Endothelial cell of umbilical vein (primary cell): ENCODE measurements at regions not wholly inside any gene's neighbourhood (a gene's known extent, or its start where the extent isn't known, plus 50 kb on each side); places are given as distances from the start of the nearest gene placed in this dataset.

ENCODE experiments used
- BruUV-seq: library from RNA; stranded (reverse); fragments of 400-500 nt; replicated peaks from 2 replicates; lab custom pipeline; 2021; lab: Mats Ljungman, UMichigan
- CTCF ChIA-PET: fragments of 300-600, 350-600 bp; sonication (Branson Sonifier 250); formaldehyde crosslinking; loops from one replicate; lab custom pipeline; 2021; ENCODE audit warnings: antibody characterized with exemption, inconsistent platforms; lab: Charles Lee
- POLR2A ChIA-PET: fragments of 300-600, 350-600 bp; sonication (Branson Sonifier 250); formaldehyde crosslinking; loops from one replicate; lab custom pipeline; 2021; ENCODE audit warnings: antibody characterized with exemption, inconsistent platforms; lab: Charles Lee
- DNase-seq: peaks from one replicate; pipeline ENCODE4 v3.0.0-alpha.2; 2011; ENCODE audit warnings: low read depth, low spot score
- FAIRE-seq: peaks from 2 replicates; lab custom pipeline; 2011; peaks lifted over from hg19 to GRCh38; lab: Jason Lieb, UNC
- H2AFZ ChIP-seq: 2 replicates; pipeline ENCODE4 v1.6.0; 2012; ENCODE audit warnings: low read depth, low read length, control low read depth, inconsistent platforms
- H3K27ac ChIP-seq: 2 replicates; pipeline ENCODE4 v1.5.1; 2011; ENCODE audit warnings: low read depth, mild to moderate bottlenecking, control low read depth, low read length, moderate library complexity; ENCODE audit not compliant: insufficient read depth
- H3K27me3 ChIP-seq, 2 experiments: 2 replicates each; pipeline versions ENCODE4 v1.6.0 to v1.6.1; 2011; ENCODE audit warnings: low read length in 2 of 2, mixed read lengths in 1 of 2; ENCODE audit not compliant: control insufficient read depth in 2 of 2, insufficient read depth in 2 of 2
- H3K36me3 ChIP-seq, 2 experiments: 2 replicates in 1 of 2; 3 replicates in 1 of 2; pipeline ENCODE4 v1.5.1; 2011; ENCODE audit warnings: low read length in 2 of 2, mild to moderate bottlenecking in 1 of 2, moderate library complexity in 1 of 2; ENCODE audit not compliant: control insufficient read depth in 2 of 2, insufficient read depth in 2 of 2; ENCODE audit errors: extremely low read depth in 1 of 2
- H3K4me1 ChIP-seq: 3 replicates; pipeline ENCODE4 v1.5.1; 2011; ENCODE audit warnings: mild to moderate bottlenecking, low read length; ENCODE audit not compliant: control insufficient read depth, insufficient read depth; ENCODE audit errors: extremely low read depth
- H3K4me2 ChIP-seq: 2 replicates; pipeline ENCODE4 v1.6.1; 2011; ENCODE audit warnings: low read length, control low read depth, mixed read lengths; ENCODE audit not compliant: insufficient read depth
- H3K4me3 ChIP-seq, 3 experiments: fragments of 200-600 bp in 1 of 3; sonication (generic), shearing (Covaris generic) in 1 of 3; replicated peaks in 1 of 3; 2 replicates each; pipeline ENCODE4 v1.5.1; 2011 to 2016; ENCODE audit warnings: control low read depth in 3 of 3, low read length in 3 of 3, mild to moderate bottlenecking in 2 of 3, inconsistent platforms in 1 of 3, low read depth in 1 of 3, moderate library complexity in 1 of 3; ENCODE audit not compliant: insufficient read depth in 1 of 3
- H3K79me2 ChIP-seq: 2 replicates; pipeline ENCODE4 v1.6.0; 2012; ENCODE audit warnings: low read length, inconsistent platforms; ENCODE audit not compliant: control insufficient read depth, insufficient read depth
- H3K9ac ChIP-seq: replicated peaks from 2 replicates; pipeline ENCODE3; 2011; ENCODE audit warnings: low read length, control low read depth; ENCODE audit not compliant: insufficient read depth; ENCODE audit errors: extremely low read depth
- H3K9me1 ChIP-seq: replicated peaks from 3 replicates; pipeline ENCODE4 v1.6.0; 2011; ENCODE audit warnings: mild to moderate bottlenecking, low read length; ENCODE audit not compliant: control insufficient read depth, insufficient read depth; ENCODE audit errors: extremely low read depth
- H3K9me3 ChIP-seq: replicated peaks from 2 replicates; pipeline ENCODE4 v1.5.1; 2012; ENCODE audit warnings: low read length, inconsistent platforms; ENCODE audit not compliant: control insufficient read depth, insufficient read depth
- H4K20me1 ChIP-seq: replicated peaks from 2 replicates; pipeline ENCODE3; 2011; ENCODE audit warnings: mild to moderate bottlenecking, low read length; ENCODE audit not compliant: control insufficient read depth, insufficient read depth; ENCODE audit errors: extremely low read depth
- CTCF ChIP-seq, 2 donors: IDR thresholded peaks; 1 replicate in 1 of 2; 2 replicates in 1 of 2; pipeline ENCODE4 v1.5.1; 2011; ENCODE audit warnings: low read length in 2 of 2, mild to moderate bottlenecking in 2 of 2, moderate library complexity in 2 of 2, control low read depth in 1 of 2, inconsistent platforms in 1 of 2, low read depth in 1 of 2; ENCODE audit not compliant: insufficient read depth in 1 of 2; ENCODE audit errors: extremely low read depth in 1 of 2
- EZH2 ChIP-seq: IDR thresholded peaks from 2 replicates; pipeline ENCODE4 v1.6.1; 2012; ENCODE audit warnings: borderline replicate concordance, low read depth, mild to moderate bottlenecking, moderate library complexity, low read length, inconsistent platforms; ENCODE audit not compliant: severe bottlenecking
- FOS ChIP-seq: IDR thresholded peaks from 2 replicates; pipeline ENCODE4 v1.6.1; 2011; ENCODE audit warnings: mild to moderate bottlenecking, low read length, moderate library complexity, borderline replicate concordance; ENCODE audit not compliant: insufficient read depth
- GATA2 ChIP-seq: IDR thresholded peaks from 2 replicates; pipeline ENCODE4 v1.7.0; 2011; ENCODE audit warnings: low read depth, mild to moderate bottlenecking, moderate library complexity, mixed read lengths, low read length; ENCODE audit not compliant: insufficient read length, insufficient read depth
- JUN ChIP-seq: IDR thresholded peaks from 2 replicates; pipeline ENCODE4 v1.6.1; 2011; ENCODE audit warnings: borderline replicate concordance, low read depth; ENCODE audit not compliant: insufficient read length, insufficient read depth
- MAX ChIP-seq: IDR thresholded peaks from 2 replicates; pipeline ENCODE4 v1.6.1; 2011; ENCODE audit not compliant: insufficient read depth, insufficient read length
- MYC ChIP-seq: IDR thresholded peaks from one replicate; pipeline ENCODE4 v1.6.1; 2011; ENCODE audit warnings: mild to moderate bottlenecking, low read depth, low read length
- POLR2A ChIP-seq: IDR thresholded peaks from 2 replicates; pipeline ENCODE4 v1.6.1; 2012; ENCODE audit warnings: low read depth, mild to moderate bottlenecking, control low read depth, low read length
- POLR2AphosphoS5 ChIP-seq: IDR thresholded peaks from 2 replicates; pipeline ENCODE4 v1.6.1; 2012; ENCODE audit warnings: low read depth, mild to moderate bottlenecking, control low read depth, low read length, moderate library complexity; ENCODE audit not compliant: insufficient read depth
- dilution Hi-C: fragments of 300-500 bp; cut with MboI; formaldehyde crosslinking; loops from one replicate; pipeline ENCODE4 v1.15.0; 2019; ENCODE audit warnings: low sequenced_read_pairs; ENCODE audit not compliant: extremely low pct_ligation_motif_present
- intact Hi-C: fragments of 100-400 bp; cut with micrococcal nuclease; formaldehyde crosslinking; loops from one replicate; pipeline ENCODE4 v1.10.0; 2022

GRCh38 chr5:81849770-81850367 is 99.0 kb upstream of the SSBP2 start:
- POLR2A ChIA-PET: no interaction called here
- DNase-seq (no peak), FAIRE-seq (no peak)
- Histone ChIP-seq H3K4me3 (no peak overlapping the region), H3K79me2 (no peaks in the 10 kb centered on the region), H2AFZ (no peak overlapping the region), H3K9me3 (no peaks in the 10 kb centered on the region), H3K27me3 (no peaks in the 10 kb centered on the region), H3K27ac (no peak overlapping the region), H3K4me1 (peaks cover 10% of the 10 kb centered on the region), H3K4me2 (no peak overlapping the region), H4K20me1 (no peaks in the 10 kb centered on the region), H3K9me1 (no peaks in the 10 kb centered on the region), H3K36me3 (no peaks in the 10 kb centered on the region), H3K9ac (no peak overlapping the region)
- CTCF ChIA-PET: interaction anchor here (0.9 to 5.7 kb wide), 7 partner anchors 11 to 424 kb away, joined by 3 to 89 read pairs (median 19); partner anchors contain the start of gene SSBP2
- dilution Hi-C loops: no loop called here
- no TSS peak for BruUV-seq
- TF ChIP-seq CTCF (IDR thresholded peaks at IDR 0.05; ENCODE audit: extremely low read depth in 1 of 2, insufficient read depth in 1 of 2, low read depth in 1 of 2, low read length in 2 of 2) (no peak), MAX (no peak), JUN (no peak), MYC (no peak), FOS (no peak), EZH2 (no peak), POLR2A (no peak), GATA2 (no peak), POLR2AphosphoS5 (no peak)
- intact Hi-C loops: loop anchor here (2.0 to 5.0 kb wide), 2 partner anchors 121 to 548 kb away; partner anchors contain the start of gene ZCCHC9
